Natural killer cell (primary cell): ENCODE measurements at regions not wholly inside any gene's neighbourhood (a gene's known extent, or its start where the extent isn't known, plus 50 kb on each side); places are given as distances from the start of the nearest gene placed in this dataset.

Experiments
- ATAC-seq, 3 donors: fragments of 150-1000 bp in 2 of 3; fragments of 200-7000 bp in 1 of 3; cut with Tn5 transposase; 1 replicate in 1 of 3; 2 replicates in 2 of 3; pipeline ENCODE4 v1.10.0; 2021; ENCODE audit warnings: mild to moderate bottlenecking in 2 of 3, moderate library complexity in 2 of 3
- DNase-seq, 2 donors: peaks; one replicate each; pipeline versions ENCODE4 v3.0.0 to v3.0.0-alpha.2; 2013 to 2021; ENCODE audit warnings: mixed read lengths in 1 of 2
- H3K27ac ChIP-seq: one replicate; pipeline ENCODE4 v1.5.1; 2013; ENCODE audit warnings: mild to moderate bottlenecking, low read length
- H3K27me3 ChIP-seq: one replicate; pipeline ENCODE4 v1.6.1; 2013; ENCODE audit warnings: low read length; ENCODE audit not compliant: control insufficient read depth, insufficient read depth
- H3K36me3 ChIP-seq: one replicate; pipeline ENCODE4 v1.6.1; 2013; ENCODE audit warnings: low read length; ENCODE audit not compliant: control insufficient read depth, insufficient read depth
- H3K4me1 ChIP-seq: one replicate; pipeline ENCODE4 v1.6.1; 2013; ENCODE audit warnings: low read length; ENCODE audit not compliant: control insufficient read depth, insufficient read depth
- H3K4me3 ChIP-seq: one replicate; pipeline ENCODE4 v1.5.1; 2013; ENCODE audit warnings: low read length
- H3K9me3 ChIP-seq: one replicate; pipeline ENCODE4 v1.6.1; 2013; ENCODE audit warnings: low read length; ENCODE audit not compliant: control insufficient read depth, insufficient read depth
- H3K27ac Mint-ChIP-seq, 2 donors: one replicate each; pipeline ENCODE4 v1.8.0; 2022; ENCODE audit warnings: mild to moderate bottlenecking in 2 of 2, mixed read lengths in 2 of 2, moderate library complexity in 1 of 2
- H3K27me3 Mint-ChIP-seq, 2 donors: one replicate each; pipeline ENCODE4 v1.8.0; 2022; ENCODE audit warnings: low read depth in 2 of 2, mixed read lengths in 2 of 2
- H3K36me3 Mint-ChIP-seq: one replicate; pipeline ENCODE4 v1.8.0; 2022; ENCODE audit warnings: mixed read lengths
- H3K4me1 Mint-ChIP-seq, 2 donors: one replicate each; pipeline ENCODE4 v1.8.0; 2022; ENCODE audit warnings: mixed read lengths in 2 of 2
- H3K4me3 Mint-ChIP-seq: one replicate; pipeline ENCODE4 v1.8.0; 2022; ENCODE audit warnings: mild to moderate bottlenecking, moderate library complexity, mixed read lengths
- H3K9me3 Mint-ChIP-seq, 2 donors: one replicate each; pipeline ENCODE4 v1.8.0; 2022; ENCODE audit warnings: mixed read lengths in 2 of 2
- WGBS: methylation state at CpG from one replicate; pipeline ENCODE4 v1.1.7; 2013; ENCODE audit warnings: missing lambda C conversion rate; ENCODE audit not compliant: insufficient coverage; 5-methylcytosine and 5-hydroxymethylcytosine counted together
- intact Hi-C: fragments of 100-400 bp; cut with micrococcal nuclease; formaldehyde crosslinking; loops from one replicate; pipeline ENCODE4 v1.14.2; 2022
- TF ChIP-seq, protein P1 (sequence below): fragments of 200-600 bp; IDR thresholded peaks from one replicate; pipeline ENCODE4 v1.8.0; 2022; ENCODE audit warnings: antibody characterized with exemption

GRCh38 chr13:27352698-27353097 lies 71.7 kb upstream of the GTF3A start:
- no peak for ATAC-seq
- H3K4me3 Mint-ChIP-seq: no peak overlapping the region
- no peaks in the 10 kb centered on the region for H3K4me1 Mint-ChIP-seq
- DNase-seq: no peak
- Histone ChIP-seq H3K27ac (no peak overlapping the region), H3K36me3 (no peaks in the 10 kb centered on the region), H3K4me1 (no peaks in the 10 kb centered on the region), H3K4me3 (no peak overlapping the region), H3K27me3 (no peaks in the 10 kb centered on the region), H3K9me3 (no peaks in the 10 kb centered on the region)
- no peaks in the 10 kb centered on the region for H3K36me3 Mint-ChIP-seq
- no peaks in the 10 kb centered on the region for H3K9me3 Mint-ChIP-seq
- H3K27me3 Mint-ChIP-seq: peaks cover 18 to 27% of the 10 kb centered on the region in 2 donors
- WGBS: 87% methylated on average over 11 of the region's 11 CpGs
- intact Hi-C loops: no loop called here
- no peak overlapping the region for H3K27ac Mint-ChIP-seq
- TF ChIP-seq, protein P1, sequence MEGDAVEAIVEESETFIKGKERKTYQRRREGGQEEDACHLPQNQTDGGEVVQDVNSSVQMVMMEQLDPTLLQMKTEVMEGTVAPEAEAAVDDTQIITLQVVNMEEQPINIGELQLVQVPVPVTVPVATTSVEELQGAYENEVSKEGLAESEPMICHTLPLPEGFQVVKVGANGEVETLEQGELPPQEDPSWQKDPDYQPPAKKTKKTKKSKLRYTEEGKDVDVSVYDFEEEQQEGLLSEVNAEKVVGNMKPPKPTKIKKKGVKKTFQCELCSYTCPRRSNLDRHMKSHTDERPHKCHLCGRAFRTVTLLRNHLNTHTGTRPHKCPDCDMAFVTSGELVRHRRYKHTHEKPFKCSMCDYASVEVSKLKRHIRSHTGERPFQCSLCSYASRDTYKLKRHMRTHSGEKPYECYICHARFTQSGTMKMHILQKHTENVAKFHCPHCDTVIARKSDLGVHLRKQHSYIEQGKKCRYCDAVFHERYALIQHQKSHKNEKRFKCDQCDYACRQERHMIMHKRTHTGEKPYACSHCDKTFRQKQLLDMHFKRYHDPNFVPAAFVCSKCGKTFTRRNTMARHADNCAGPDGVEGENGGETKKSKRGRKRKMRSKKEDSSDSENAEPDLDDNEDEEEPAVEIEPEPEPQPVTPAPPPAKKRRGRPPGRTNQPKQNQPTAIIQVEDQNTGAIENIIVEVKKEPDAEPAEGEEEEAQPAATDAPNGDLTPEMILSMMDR: no peak

- H3K27me3 Mint-ChIP-seq: peaks cover 18 to 22% of the 10 kb centered on the region in 2 donors
- H3K4me1 Mint-ChIP-seq: no peaks in the 10 kb centered on the region
- ATAC-seq (no peak), DNase-seq (peak in 1 of 2 donors; percentile 4)
- H3K36me3 Mint-ChIP-seq: no peaks in the 10 kb centered on the region
- H3K4me3 Mint-ChIP-seq: no peak overlapping the region
- Histone ChIP-seq H3K4me3 (no peak overlapping the region), H3K27ac (no peak overlapping the region), H3K36me3 (no peaks in the 10 kb centered on the region), H3K9me3 (no peaks in the 10 kb centered on the region), H3K27me3 (no peaks in the 10 kb centered on the region), H3K4me1 (no peaks in the 10 kb centered on the region)
- 60% methylated on average over 9 of the region's 9 CpGs for WGBS
- TF ChIP-seq, protein P1: no peak
- intact Hi-C loops: no loop called here
- no peak overlapping the region for H3K27ac Mint-ChIP-seq
- H3K9me3 Mint-ChIP-seq: no peaks in the 10 kb centered on the region
Observed at GRCh38 chr13:27353166-27353583, 71.2 kb upstream of the GTF3A start.

DNA sequence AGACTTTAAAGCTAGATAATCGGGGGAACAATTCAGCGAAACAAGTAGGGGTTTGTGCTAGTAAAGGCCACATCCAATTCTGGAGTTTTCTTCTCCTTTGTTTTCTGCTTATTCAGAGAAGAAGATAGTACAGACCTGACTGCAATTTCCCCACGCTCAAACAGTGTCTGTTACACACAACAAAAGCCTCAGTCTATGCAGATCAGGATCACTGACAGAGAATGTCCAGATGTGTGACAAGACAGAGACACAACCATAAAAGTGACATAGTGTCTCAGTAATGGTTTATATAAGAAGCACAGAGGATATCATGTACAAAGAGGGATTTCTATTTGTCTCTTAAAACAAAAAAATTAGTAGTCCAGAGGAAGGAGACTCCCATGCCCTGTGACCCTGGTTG lies 70.7 kb upstream of the GTF3A start:
- H3K4me1 Mint-ChIP-seq: no peaks in the 10 kb centered on the region
- H3K36me3 ChIP-seq: no peaks in the 10 kb centered on the region
- no peak overlapping the region for H3K4me3 Mint-ChIP-seq
- H3K4me1 ChIP-seq: no peaks in the 10 kb centered on the region
- DNase-seq: no peak
- H3K9me3 ChIP-seq: no peaks in the 10 kb centered on the region
- no peak for ATAC-seq
- no peak overlapping the region for H3K27ac Mint-ChIP-seq
- TF ChIP-seq, protein P1: no peak
- H3K27me3 ChIP-seq: no peaks in the 10 kb centered on the region
- intact Hi-C loops: no loop called here
- H3K9me3 Mint-ChIP-seq: no peaks in the 10 kb centered on the region
- no peaks in the 10 kb centered on the region for H3K36me3 Mint-ChIP-seq
- WGBS: 85% methylated on average over 3 of the region's 3 CpGs
- no peak overlapping the region for H3K4me3 ChIP-seq
- H3K27ac ChIP-seq: no peak overlapping the region
- H3K27me3 Mint-ChIP-seq: peaks cover 17 to 20% of the 10 kb centered on the region in 2 donors

DNA sequence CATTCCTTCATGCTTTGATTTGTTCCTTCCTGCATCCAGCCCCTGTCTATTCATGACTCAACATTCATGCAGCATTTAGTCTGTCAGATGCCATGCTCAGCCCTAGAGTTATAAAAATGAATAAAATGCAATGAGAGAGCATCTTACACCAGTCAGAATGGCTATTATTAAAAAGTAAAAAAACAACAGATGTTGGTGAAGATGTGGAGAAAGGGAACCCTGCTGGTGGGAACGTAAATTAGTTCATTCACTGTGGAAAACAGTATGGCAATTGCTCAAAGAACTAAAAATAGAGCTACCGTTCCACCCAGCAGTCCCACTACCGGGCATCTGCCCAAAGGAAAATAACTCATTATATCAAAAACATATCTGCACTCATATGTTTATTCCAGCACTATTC lies 70.0 kb upstream of the GTF3A start:
- Mint-ChIP-seq H3K9me3 (no peaks in the 10 kb centered on the region), H3K27ac (no peak overlapping the region), H3K27me3 (peaks cover 17 to 25% of the 10 kb centered on the region in 2 donors), H3K36me3 (no peaks in the 10 kb centered on the region), H3K4me1 (no peaks in the 10 kb centered on the region), H3K4me3 (no peak overlapping the region)
- H3K27ac ChIP-seq: no peak overlapping the region
- intact Hi-C loops: no loop called here
- H3K36me3 ChIP-seq: no peaks in the 10 kb centered on the region
- no peak for ATAC-seq
- TF ChIP-seq, protein P1: no peak
- H3K27me3 ChIP-seq: no peaks in the 10 kb centered on the region
- DNase-seq: no peak
- H3K4me3 ChIP-seq: no peak overlapping the region
- H3K4me1 ChIP-seq: no peaks in the 10 kb centered on the region
- H3K9me3 ChIP-seq: no peaks in the 10 kb centered on the region
- 85% methylated on average over 3 of the region's 3 CpGs for WGBS
